ENCODE measurements at regions not wholly inside any gene's neighbourhood (a gene's known extent, or its start where the extent isn't known, plus 50 kb on each side); places are given as distances from the start of the nearest gene placed in this dataset.

GRCh38 chr3:181660337-181660736 lies 51.4 kb upstream of the SOX2 start:
- no peak for FAIRE-seq

DNA sequence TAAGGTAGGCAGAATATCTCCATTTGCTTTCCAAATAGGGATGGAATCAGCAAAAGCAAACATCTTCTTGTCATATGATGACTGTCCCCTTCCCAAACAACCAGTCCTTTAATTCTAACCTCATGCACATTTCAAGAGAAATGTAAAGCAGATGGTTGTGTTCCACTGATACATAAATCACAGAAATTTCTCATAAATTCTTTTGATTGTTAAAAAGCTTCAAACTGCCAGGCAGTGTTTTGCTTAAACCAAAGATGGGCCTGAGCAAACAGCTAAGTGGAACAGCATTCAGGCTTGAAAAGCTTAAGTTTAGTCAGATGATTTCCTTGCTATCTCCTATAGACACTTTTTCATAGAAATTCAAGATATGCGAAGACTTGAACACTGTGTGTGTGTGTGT lies 74.3 kb upstream of the SOX2 start:
- DNase-seq (ENCODE audit: low spot score) (no peak), FAIRE-seq (no peak)

More at GRCh38 chr3:181660337-181660736, 51.4 kb upstream of the SOX2 start:
- no peak for DNase-seq (ENCODE audit: low spot score)

- FAIRE-seq (no peak), DNase-seq (ENCODE audit: low spot score) (no peak)
Observed at GRCh38 chr3:181637056-181637455, 74.7 kb upstream of the SOX2 start.

DNA sequence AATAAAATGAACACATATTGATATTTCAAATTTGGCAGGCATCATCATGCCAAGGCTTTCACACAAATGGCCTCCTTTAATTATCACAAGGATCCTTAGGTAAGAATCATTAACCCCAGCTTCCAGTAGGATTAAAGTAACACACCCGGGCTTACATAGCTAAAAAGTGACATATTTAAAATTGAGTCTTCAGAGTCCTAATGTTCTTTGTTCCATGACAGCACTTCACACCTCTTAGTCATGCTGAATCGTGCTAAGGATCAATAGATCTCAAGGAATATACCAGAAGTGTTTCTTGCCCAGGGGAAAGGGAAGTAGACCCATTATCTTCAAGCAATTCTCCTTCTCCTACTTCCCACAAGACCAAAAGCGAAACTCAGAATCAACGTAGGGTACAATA lies 76.6 kb upstream of the SOX2 start:
- FAIRE-seq, result no peak
- no peak for DNase-seq (ENCODE audit: low spot score)

GRCh38 chr3:181633556-181633955 lies 78.2 kb upstream of the SOX2 start:
- FAIRE-seq (no peak), DNase-seq (ENCODE audit: low spot score) (no peak)

GRCh38 chr3:181631901-181632300 lies 79.8 kb upstream of the SOX2 start:
- no peak for FAIRE-seq
- no peak for DNase-seq (ENCODE audit: low spot score)

DNA sequence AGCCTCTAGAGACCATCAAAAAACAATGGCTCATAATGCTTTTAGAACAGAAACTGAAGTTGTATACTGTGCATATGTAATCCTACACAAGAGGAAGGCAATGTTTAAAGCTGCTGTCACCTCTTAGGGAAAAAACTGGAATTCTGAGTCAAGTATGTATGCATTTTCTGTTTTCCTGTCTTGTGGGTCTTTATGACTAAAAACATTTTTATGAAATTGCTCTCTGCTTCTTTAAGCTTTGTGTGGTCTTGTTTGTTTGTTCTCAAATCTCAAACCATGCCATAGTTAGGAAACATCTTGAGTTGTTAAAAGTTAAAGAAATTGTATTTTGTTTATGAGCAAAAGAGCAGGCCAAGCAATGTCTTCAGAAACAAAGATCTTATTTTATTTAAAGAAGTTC lies 80.9 kb upstream of the SOX2 start:
- no peak for FAIRE-seq

GRCh38 chr3:181629711-181630110 lies 82.0 kb upstream of the SOX2 start:
- FAIRE-seq (no peak), DNase-seq (ENCODE audit: low spot score) (no peak)

More for the DNA sequence above, 80.9 kb upstream of the SOX2 start:
- DNase-seq (ENCODE audit: low spot score), result no peak

DNA sequence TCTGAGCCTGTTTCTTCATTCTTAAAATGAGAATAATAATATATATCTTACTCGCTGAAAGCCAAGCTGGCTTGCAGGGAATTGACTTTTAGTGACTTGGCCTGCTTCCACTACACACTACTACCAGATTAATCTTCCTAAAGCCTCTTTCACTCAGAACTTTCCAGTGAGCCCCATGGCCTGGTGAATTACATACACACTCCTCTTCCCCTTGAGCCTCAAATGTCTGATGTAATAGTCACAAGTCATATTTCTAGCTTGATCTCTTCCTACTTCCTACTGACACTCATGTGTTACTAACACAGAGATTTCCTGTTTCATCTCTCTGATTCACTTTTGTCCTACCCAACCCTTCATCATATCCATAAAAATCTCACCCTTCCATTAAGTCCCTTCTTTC lies 82.7 kb upstream of the SOX2 start:
- FAIRE-seq (no peak), DNase-seq (ENCODE audit: low spot score) (peak; percentile 31)

DNA sequence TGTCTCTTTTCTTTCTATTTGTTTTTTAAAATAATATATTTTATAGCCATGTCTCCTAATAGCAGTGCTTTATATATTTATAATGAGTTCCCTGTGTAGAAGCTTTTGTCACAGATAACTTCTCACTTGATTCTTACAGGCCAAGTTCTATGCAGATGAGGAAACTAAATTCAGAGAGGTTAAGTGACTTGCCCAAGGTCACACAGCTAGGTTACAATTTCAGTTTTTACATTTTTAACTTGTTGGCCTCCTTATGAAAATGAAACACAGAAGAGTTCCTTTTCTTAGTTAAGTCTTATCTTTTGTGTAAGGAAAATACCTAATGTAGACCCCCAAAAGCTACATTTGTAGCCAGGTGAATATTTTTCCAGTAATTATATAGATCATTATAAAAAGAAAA lies 83.3 kb upstream of the SOX2 start:
- no peak for FAIRE-seq
- DNase-seq (ENCODE audit: low spot score), result no peak

- DNase-seq (ENCODE audit: low spot score) (no peak), FAIRE-seq (no peak)
Observed at GRCh38 chr3:181626036-181626435, 85.7 kb upstream of the SOX2 start.

- no peak for FAIRE-seq
- DNase-seq (ENCODE audit: low spot score), result peak; percentile 57
Observed at GRCh38 chr3:181623924-181624694, 87.6 kb upstream of the SOX2 start.

DNA sequence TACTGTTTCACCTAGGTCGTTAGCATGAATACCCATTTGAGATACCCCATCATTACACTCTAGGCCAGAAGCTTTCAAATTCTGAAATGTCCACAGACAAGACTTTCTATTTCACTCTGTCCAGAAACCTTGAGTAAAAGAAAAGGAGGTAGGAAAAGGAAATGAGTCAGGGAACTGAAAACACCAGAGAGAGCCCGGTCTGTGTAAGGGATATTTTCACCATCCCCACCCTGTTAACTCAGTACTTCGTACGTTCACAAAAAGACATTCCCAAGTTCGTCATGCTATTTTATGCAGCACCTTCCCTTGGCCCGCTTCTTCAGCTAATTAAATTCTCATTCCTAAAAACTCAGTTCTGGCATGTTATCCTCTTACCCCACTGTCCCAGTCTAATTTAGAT lies 89.4 kb upstream of the SOX2 start:
- no peak for FAIRE-seq
- no peak for DNase-seq (ENCODE audit: low spot score)

GRCh38 chr3:181619897-181620296 lies 91.8 kb upstream of the SOX2 start:
- DNase-seq (ENCODE audit: low spot score), result no peak
- FAIRE-seq, result no peak

DNA sequence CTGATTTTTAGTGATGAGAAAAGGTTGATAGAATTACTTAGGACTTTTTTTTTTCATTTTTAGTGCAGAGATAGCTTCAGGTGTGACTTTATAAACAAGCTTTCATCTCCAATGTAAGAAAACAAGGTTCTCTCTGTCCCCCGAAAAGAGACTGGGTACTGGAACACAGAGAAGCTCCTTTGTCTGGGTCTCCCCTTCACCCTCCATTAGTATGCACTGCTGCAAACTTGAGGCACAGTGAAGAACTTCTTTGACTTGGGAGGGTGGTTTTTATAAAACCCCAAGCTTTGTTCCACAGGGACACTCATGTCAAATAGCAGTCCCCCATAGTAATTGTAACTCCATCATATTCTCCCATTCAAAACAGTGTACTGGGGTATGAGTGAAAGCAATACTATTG lies 93.5 kb upstream of the SOX2 start:
- DNase-seq (ENCODE audit: low spot score) (no peak), FAIRE-seq (no peak)

DNA sequence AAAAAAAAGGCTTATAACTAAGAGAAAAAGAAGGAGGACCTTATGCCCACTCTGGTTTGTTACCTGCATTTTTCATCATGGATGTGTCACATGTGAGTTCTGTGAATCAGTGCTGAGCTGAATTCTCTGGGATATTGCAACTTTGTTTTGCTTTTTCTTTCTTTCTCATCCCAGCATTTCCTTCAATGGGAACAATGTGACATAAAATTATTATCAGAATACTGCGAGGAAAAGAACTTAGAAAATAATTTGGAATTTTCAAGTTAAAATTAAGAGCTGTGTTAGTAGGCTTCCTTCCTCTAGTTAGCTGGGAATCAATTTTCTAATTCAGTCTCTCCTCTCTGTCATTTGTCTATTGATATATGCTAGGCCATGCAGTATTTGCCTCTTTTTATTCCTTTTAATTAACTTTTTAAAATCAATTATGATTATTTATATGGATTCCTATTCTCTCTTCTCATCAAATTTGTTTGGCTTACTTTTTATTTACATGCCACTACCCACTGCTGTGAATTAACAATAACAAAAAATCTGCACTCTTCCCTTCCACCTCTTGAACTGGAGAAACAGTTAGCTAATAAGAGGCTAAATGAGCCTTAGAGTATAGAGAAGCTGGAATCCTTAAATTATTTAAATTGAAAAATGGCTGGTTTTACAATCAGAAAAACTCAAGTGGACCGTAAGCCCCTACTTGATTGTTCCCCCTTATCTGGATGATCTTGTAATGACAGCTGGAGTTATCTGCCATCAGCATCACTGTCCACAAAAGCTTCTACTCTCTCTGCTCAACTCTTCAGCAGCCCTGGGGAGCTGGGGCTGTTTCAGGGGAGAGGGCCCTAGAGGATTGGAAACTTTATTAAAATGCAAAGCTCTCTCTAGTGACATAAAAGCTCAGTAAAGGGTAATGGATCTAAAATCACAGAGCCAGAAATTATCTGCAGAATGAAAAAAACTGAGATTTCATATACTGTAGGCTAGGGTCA lies 95.3 kb upstream of the SOX2 start:
- no peak for FAIRE-seq
- DNase-seq (ENCODE audit: low spot score), result no peak

- FAIRE-seq, result no peak
Observed at GRCh38 chr3:181615666-181616065, 96.1 kb upstream of the SOX2 start.

DNA sequence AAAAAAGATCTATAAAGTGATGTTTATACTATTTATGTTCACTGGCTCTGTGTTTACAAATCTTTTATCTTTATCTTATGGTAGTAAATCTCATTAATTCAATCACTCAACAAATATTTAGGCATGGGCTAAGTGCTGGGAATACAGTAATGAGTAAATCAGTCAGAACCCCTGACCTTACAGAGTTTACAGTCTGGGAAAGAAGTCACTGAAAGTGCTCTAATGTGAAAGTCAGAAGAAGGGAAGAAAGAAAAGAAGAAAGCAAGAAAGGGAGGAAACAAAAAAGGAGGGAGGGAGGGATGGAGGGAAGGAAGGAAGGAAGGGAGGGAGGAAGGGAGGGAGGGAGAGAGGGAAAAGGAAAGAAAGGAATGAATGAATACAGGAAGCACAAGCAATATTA lies 96.8 kb upstream of the SOX2 start:
- no peak for DNase-seq (ENCODE audit: low spot score)
- no peak for FAIRE-seq

More at GRCh38 chr3:181615666-181616065, 96.1 kb upstream of the SOX2 start:
- DNase-seq (ENCODE audit: low spot score), result no peak

DNA sequence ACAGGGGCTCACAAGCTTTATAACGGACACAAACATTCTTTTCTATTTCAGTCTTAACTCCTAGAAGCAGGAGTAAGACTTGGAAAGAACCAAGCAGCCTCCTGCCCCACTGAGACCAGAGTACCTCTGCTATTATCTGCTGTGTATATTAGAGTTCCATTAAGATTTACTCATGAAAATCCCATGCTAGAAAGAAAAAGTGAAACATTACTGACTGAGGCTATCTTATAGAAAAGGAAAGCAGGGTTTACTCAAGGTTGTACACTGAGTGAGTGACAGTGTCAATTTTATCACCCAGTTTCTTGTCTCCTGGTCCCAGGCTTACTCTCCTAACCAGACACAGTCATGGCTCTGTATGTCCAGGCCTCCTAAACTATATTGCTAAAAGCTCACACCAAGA lies 97.9 kb upstream of the SOX2 start:
- no peak for FAIRE-seq
- no peak for DNase-seq (ENCODE audit: low spot score)

DNA sequence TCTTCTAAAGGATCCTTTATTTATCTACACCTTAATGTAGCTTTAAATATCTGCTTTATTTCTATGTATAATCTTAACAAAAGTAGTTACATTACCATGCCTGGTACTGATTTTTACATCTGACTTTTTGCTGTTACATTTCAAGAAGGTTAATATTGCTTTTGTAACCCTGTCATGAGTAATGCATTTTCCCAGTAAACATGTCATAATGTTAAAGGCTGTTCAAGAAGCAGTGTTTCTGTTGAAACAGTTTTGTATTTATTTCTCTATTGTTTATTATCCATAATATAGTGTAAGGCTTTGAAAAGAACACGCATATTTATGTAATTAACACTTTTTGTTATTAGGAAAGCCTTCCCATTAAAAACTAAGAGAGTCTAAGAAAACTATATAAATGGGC lies 98.5 kb upstream of the SOX2 start:
- DNase-seq (ENCODE audit: low spot score), result no peak
- FAIRE-seq, result no peak

DNA sequence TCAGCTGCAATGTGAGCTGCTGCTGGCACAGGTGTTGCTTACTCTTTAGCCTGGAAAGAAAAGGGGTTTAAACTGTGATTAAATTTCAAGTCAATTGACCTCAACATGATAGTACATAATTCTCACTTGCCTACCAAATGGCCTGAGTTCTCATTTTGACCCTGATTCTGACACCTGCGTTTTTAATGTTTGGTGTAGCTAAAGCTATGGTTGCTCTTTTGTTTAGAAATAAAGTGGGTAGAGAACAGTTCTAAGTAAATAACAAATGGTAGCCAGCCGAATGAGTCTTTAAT lies 100.8 kb upstream of the SOX2 start:
- DNase-seq (ENCODE audit: low spot score) (no peak), FAIRE-seq (no peak)

DNA sequence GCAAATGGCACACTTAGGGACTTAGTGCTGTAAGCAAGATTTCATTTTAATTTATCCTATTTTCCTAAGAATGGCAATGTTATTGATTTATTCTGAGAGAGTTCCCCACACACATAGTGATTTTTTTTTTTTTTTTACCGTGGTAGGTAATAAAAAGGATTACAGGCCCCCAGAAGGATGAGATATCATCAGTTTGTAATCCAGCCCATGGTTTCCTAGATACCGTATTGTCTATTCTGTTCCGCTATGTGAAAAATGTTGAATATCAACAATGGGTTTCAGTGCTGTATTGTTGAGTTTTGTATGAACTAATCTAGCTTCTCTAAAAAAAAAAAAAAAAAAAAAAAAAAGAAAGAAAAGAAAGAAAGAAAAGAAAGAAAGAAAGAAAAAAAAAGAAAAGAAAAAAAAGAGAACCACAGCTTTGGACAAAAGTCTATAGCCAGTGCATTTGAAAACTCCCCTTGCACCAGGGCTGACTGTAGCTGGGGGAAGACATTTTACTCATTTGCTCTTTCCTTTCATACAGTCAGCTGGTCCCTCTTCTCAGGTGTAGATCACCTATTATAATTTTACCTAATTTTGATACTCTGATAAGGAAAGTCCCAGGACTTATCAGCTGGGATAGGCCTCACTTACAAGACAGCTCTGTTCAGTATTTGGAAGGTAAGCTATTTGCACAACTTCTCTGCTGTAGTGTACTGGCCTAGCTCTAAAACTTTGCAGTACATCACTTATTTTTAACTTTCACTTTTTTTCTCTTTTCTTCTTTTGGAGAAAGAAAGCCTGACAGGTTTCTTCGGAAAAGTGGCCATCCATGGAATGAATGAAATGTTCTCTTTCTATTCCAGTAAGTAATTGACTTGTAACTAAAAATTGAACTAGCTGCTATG lies 101.4 kb upstream of the SOX2 start:
- DNase-seq (ENCODE audit: low spot score) (no peak), FAIRE-seq (no peak)

Data from RCC 7860 (cell line).